PC-9 (cell line): ENCODE measurements at regions not wholly inside any gene's neighbourhood (a gene's known extent, or its start where the extent isn't known, plus 50 kb on each side); places are given as distances from the start of the nearest gene placed in this dataset.

Source experiments
- BruUV-seq: library from RNA; stranded (reverse); fragments of 400-500 nt; replicated peaks from 2 replicates; lab custom pipeline; 2021; lab: Mats Ljungman, UMichigan
- CTCF ChIA-PET: fragments of 300-600 bp; sonication (Branson Sonifier 250); formaldehyde crosslinking; loops from one replicate; lab custom pipeline; 2022; ENCODE audit warnings: antibody characterized with exemption; lab: Charles Lee
- POLR2A ChIA-PET: fragments of 300-600 bp; sonication (Branson Sonifier 250); formaldehyde crosslinking; loops from one replicate; lab custom pipeline; 2022; ENCODE audit warnings: antibody characterized with exemption; ENCODE audit not compliant: unreplicated experiment; lab: Charles Lee
- DNase-seq, 2 experiments: peaks; one replicate each; pipeline versions ENCODE4 v3.0.0 to v3.0.0-alpha.2; 2015 to 2022; ENCODE audit warnings: mixed read lengths in 1 of 2
- H2AFZ ChIP-seq: fragments of 200-600 bp; sonication (generic); 2 replicates; pipeline ENCODE4 v1.8.1; 2017; ENCODE audit warnings: antibody characterized with exemption
- H3F3A ChIP-seq: fragments of 200-600 bp; sonication (generic); 2 replicates; pipeline ENCODE4 v1.8.1; 2017; ENCODE audit warnings: antibody characterized with exemption, mild to moderate bottlenecking, low read depth; ENCODE audit not compliant: insufficient read depth
- H3K27ac ChIP-seq: fragments of 200-600 bp; sonication (generic); 2 replicates; pipeline ENCODE4 v1.6.1; 2016; ENCODE audit warnings: mixed run types
- H3K27me3 ChIP-seq: fragments of 200-600 bp; sonication (generic); 2 replicates; pipeline ENCODE4 v1.6.1; 2016; ENCODE audit warnings: low read depth, mixed run types; ENCODE audit not compliant: insufficient read depth
- H3K36me3 ChIP-seq: fragments of 200-600 bp; sonication (generic); 2 replicates; pipeline ENCODE4 v1.6.1; 2016; ENCODE audit warnings: low read depth, mixed run types
- H3K4me1 ChIP-seq: fragments of 200-600 bp; sonication (generic); replicated peaks from 2 replicates; pipeline ENCODE4 v1.6.1; 2016; ENCODE audit warnings: mixed run types; ENCODE audit not compliant: insufficient read depth
- H3K4me2 ChIP-seq: fragments of 200-600 bp; sonication (generic); 2 replicates; pipeline ENCODE4 v1.6.1; 2017; ENCODE audit warnings: mixed run types
- H3K4me3 ChIP-seq: fragments of 200-600 bp; sonication (generic); 2 replicates; pipeline ENCODE4 v1.6.1; 2016; ENCODE audit warnings: mixed run types
- H3K79me2 ChIP-seq: fragments of 200-600 bp; sonication (generic); 2 replicates; pipeline ENCODE4 v1.6.1; 2017; ENCODE audit warnings: low read depth, mixed run types
- H3K9me2 ChIP-seq: fragments of 200-600 bp; sonication (generic); 2 replicates; pipeline ENCODE4 v1.8.1; 2017; ENCODE audit warnings: mild to moderate bottlenecking; ENCODE audit not compliant: insufficient read depth
- H3K9me3 ChIP-seq: fragments of 200-600 bp; sonication (generic); 2 replicates; pipeline ENCODE4 v1.8.1; 2016; ENCODE audit warnings: low read depth; ENCODE audit not compliant: insufficient read depth
- H4K20me1 ChIP-seq: fragments of 200-600 bp; sonication (generic); 2 replicates; pipeline ENCODE4 v1.8.1; 2017; ENCODE audit not compliant: insufficient read depth
- EZH2 ChIP-seq: fragments of 200-600 bp; sonication (generic); IDR thresholded peaks from 2 replicates; pipeline ENCODE4 v1.8.0; 2017; ENCODE audit warnings: antibody characterized with exemption, low read depth
- intact Hi-C: fragments of 100-400 bp; cut with micrococcal nuclease; formaldehyde crosslinking; loops from one replicate; pipeline ENCODE4 v1.10.0; 2022; ENCODE audit not compliant: unreplicated experiment
- TF ChIP-seq, protein P1 (sequence below): fragments of 200-600 bp; sonication (generic); conservative IDR thresholded peaks from 2 replicates; pipeline ENCODE4 v1.6.1; 2017; ENCODE audit warnings: mixed run types, antibody characterized with exemption, mild to moderate bottlenecking, moderate library complexity

GRCh38 chr5:105380126-105380525, 1817.5 kb upstream of the NUDT12 start:
- no peak overlapping the region for H2AFZ ChIP-seq
- no TSS peak for BruUV-seq
- H3F3A ChIP-seq, result no peaks in the 10 kb centered on the region
- no peaks in the 10 kb centered on the region for H3K79me2 ChIP-seq
- no peaks in the 10 kb centered on the region for H4K20me1 ChIP-seq
- H3K9me2 ChIP-seq, result no peaks in the 10 kb centered on the region; the same call in 1 of the 2 replicates
- ChIA-PET CTCF (no interaction called here), POLR2A (no interaction called here)
- TF ChIP-seq, protein P1, sequence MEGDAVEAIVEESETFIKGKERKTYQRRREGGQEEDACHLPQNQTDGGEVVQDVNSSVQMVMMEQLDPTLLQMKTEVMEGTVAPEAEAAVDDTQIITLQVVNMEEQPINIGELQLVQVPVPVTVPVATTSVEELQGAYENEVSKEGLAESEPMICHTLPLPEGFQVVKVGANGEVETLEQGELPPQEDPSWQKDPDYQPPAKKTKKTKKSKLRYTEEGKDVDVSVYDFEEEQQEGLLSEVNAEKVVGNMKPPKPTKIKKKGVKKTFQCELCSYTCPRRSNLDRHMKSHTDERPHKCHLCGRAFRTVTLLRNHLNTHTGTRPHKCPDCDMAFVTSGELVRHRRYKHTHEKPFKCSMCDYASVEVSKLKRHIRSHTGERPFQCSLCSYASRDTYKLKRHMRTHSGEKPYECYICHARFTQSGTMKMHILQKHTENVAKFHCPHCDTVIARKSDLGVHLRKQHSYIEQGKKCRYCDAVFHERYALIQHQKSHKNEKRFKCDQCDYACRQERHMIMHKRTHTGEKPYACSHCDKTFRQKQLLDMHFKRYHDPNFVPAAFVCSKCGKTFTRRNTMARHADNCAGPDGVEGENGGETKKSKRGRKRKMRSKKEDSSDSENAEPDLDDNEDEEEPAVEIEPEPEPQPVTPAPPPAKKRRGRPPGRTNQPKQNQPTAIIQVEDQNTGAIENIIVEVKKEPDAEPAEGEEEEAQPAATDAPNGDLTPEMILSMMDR, result no peak
- no peak for TF ChIP-seq EZH2
- H3K4me1 ChIP-seq, result no peaks in the 10 kb centered on the region
- H3K4me2 ChIP-seq, result no peak overlapping the region
- no peaks in the 10 kb centered on the region for H3K9me3 ChIP-seq
- no peak for DNase-seq
- intact Hi-C loops, result no loop called here
- H3K36me3 ChIP-seq, result no peaks in the 10 kb centered on the region
- no peaks in the 10 kb centered on the region for H3K27me3 ChIP-seq
- no peak overlapping the region for H3K27ac ChIP-seq
- H3K4me3 ChIP-seq, result no peak overlapping the region

DNA sequence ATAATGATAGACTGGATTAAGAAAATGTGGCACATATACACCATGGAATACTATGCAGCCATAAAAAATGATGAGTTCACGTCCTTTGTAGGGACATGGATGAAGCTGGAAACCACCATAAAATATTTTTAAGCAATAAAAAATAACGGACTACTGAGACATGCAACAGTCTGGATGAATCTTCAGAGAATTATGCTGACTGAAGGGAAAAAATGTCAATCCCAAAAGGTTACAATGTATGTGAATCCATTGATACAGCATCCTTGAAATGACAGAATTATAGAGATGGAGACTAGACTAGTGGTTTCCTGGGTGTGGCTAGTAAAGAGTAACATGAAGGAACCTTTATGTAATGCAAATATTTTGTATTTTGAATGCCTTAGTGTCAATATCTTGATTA, 1808.6 kb upstream of the NUDT12 start:
- H3K9me2 ChIP-seq, result no peaks in the 10 kb centered on the region
- H3F3A ChIP-seq, result no peaks in the 10 kb centered on the region
- H3K4me2 ChIP-seq, result no peak overlapping the region
- no peak overlapping the region for H3K27ac ChIP-seq
- H3K4me3 ChIP-seq, result no peak overlapping the region
- no peaks in the 10 kb centered on the region; the same call in 1 of the 2 replicates for H3K9me3 ChIP-seq
- no peak for TF ChIP-seq EZH2
- TF ChIP-seq, protein P1, result no peak
- H3K36me3 ChIP-seq, result no peaks in the 10 kb centered on the region
- BruUV-seq, result no TSS peak
- intact Hi-C loops, result no loop called here
- H3K79me2 ChIP-seq, result no peaks in the 10 kb centered on the region
- H2AFZ ChIP-seq, result no peak overlapping the region
- no peaks in the 10 kb centered on the region for H3K27me3 ChIP-seq
- DNase-seq, result no peak
- CTCF ChIA-PET, result no interaction called here
- no peaks in the 10 kb centered on the region for H3K4me1 ChIP-seq
- no peaks in the 10 kb centered on the region for H4K20me1 ChIP-seq
- POLR2A ChIA-PET, result no interaction called here

DNA sequence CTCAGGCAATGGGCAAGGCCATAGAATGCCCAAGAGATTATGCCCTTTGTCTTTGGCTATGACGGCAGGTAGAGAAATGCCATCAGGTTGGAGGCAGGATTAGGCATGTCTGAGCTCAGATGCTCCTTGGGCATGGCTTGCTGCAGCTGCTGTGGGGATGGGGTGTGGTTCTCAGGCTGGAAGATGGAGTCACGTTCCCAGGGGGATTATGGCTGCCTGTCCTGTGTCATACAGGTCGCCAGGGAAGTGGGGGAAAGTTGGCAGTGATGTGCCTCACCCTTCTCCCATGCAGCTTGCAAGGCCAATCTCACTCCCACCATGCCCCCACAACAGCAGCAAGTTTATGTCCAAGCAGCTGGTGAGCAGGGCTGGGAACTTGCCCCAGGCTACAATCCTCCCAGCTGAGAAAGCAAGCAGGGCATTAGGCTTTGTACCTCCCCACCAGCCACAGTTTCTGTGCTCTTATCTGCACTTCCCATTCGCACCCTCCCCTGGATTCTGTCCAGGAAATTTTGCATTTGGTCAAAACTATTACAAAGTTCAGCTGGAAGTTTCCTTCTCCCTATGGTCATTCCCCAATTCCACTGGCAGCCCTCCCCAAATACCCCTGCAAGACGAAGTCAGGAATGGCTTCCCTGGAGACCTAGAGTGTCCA, 1788.0 kb upstream of the NUDT12 start:
- Histone ChIP-seq H3K4me1 (no peaks in the 10 kb centered on the region), H3K4me3 (no peak overlapping the region), H3F3A (no peaks in the 10 kb centered on the region), H3K27me3 (no peaks in the 10 kb centered on the region), H3K36me3 (no peaks in the 10 kb centered on the region), H2AFZ (no peak overlapping the region), H3K4me2 (no peak overlapping the region), H4K20me1 (no peaks in the 10 kb centered on the region), H3K9me3 (no peaks in the 10 kb centered on the region), H3K9me2 (no peaks in the 10 kb centered on the region), H3K27ac (no peak overlapping the region), H3K79me2 (no peaks in the 10 kb centered on the region)
- DNase-seq, result no peak
- no peak for TF ChIP-seq EZH2
- TF ChIP-seq, protein P1, result no peak
- no TSS peak for BruUV-seq
- CTCF ChIA-PET, result no interaction called here
- POLR2A ChIA-PET, result no interaction called here
- intact Hi-C loops, result no loop called here
